ENCODE measurements at regions not wholly inside any gene's neighbourhood (a gene's known extent, or its start where the extent isn't known, plus 50 kb on each side); places are given as distances from the start of the nearest gene placed in this dataset.

DNA sequence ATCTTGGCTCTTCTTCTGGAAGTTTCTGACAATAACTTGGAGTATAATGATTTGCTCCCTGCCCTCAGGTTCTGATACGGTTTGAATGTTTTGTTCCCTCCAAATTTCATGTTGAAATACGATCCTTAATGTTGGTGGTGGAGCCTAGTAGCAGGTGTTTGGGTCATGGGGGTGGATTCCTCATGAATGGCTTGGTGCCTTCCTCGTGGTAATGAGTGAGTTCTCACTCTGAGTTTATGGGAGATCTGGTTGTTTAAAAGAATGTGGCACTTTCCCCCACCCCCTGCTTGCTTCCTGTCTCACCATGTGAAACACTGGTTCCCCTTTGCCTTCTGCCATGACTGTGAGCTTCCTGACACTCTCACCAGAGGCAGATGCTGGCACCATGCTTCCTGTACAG is 103.0 kb upstream of the OSMR start:
- Histone ChIP-seq H3K27ac (ENCODE audit: low read depth, low read length) (no peak overlapping the region), H3K79me2 (ENCODE audit: insufficient read depth, low read length) (no peaks in the 10 kb centered on the region), H2AFZ (ENCODE audit: low read depth, low read length) (no peak overlapping the region), H3K4me1 (ENCODE audit: insufficient read depth, low read length) (no peaks in the 10 kb centered on the region), H3K27me3 (ENCODE audit: insufficient read depth, low read length) (no peaks in the 10 kb centered on the region), H3K4me2 (ENCODE audit: low read length) (no peak overlapping the region), H3K4me3 (ENCODE audit: insufficient read depth, low read depth, low read length) (no peak overlapping the region), H3K9me3 (ENCODE audit: insufficient read depth, low read depth, low read length) (peaks cover 3% of the 10 kb centered on the region), H3K36me3 (ENCODE audit: insufficient read depth, low read length) (no peaks in the 10 kb centered on the region), H4K20me1 (ENCODE audit: insufficient read depth, low read length) (no peaks in the 10 kb centered on the region), H3K9ac (ENCODE audit: low read length) (no peak overlapping the region)
- FAIRE-seq, result no peak
- DNase-seq (ENCODE audit: low read depth), result no peak
- TF ChIP-seq EZH2 (IDR thresholded peaks at IDR 0.05; ENCODE audit: insufficient read depth, low read length), result no peak
- TF ChIP-seq, protein P1, sequence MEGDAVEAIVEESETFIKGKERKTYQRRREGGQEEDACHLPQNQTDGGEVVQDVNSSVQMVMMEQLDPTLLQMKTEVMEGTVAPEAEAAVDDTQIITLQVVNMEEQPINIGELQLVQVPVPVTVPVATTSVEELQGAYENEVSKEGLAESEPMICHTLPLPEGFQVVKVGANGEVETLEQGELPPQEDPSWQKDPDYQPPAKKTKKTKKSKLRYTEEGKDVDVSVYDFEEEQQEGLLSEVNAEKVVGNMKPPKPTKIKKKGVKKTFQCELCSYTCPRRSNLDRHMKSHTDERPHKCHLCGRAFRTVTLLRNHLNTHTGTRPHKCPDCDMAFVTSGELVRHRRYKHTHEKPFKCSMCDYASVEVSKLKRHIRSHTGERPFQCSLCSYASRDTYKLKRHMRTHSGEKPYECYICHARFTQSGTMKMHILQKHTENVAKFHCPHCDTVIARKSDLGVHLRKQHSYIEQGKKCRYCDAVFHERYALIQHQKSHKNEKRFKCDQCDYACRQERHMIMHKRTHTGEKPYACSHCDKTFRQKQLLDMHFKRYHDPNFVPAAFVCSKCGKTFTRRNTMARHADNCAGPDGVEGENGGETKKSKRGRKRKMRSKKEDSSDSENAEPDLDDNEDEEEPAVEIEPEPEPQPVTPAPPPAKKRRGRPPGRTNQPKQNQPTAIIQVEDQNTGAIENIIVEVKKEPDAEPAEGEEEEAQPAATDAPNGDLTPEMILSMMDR (IDR thresholded peaks at IDR 0.05; ENCODE audit: insufficient read depth, low read depth, low read length), result no peak
- peaks cover 10% of the 10 kb centered on the region for H3K36me3 Mint-ChIP-seq (ENCODE audit: low read depth, unreplicated experiment)
- peaks cover 15% of the 10 kb centered on the region for H3K9me3 Mint-ChIP-seq (ENCODE audit: unreplicated experiment)
- H3K27ac Mint-ChIP-seq (ENCODE audit: unreplicated experiment), result no peak overlapping the region
- no peak overlapping the region for H3K4me3 Mint-ChIP-seq (ENCODE audit: unreplicated experiment)
- H3K27me3 Mint-ChIP-seq (ENCODE audit: low read depth, unreplicated experiment), result peaks cover 2% of the 10 kb centered on the region
- H3K4me1 Mint-ChIP-seq (ENCODE audit: low read depth, unreplicated experiment), result no peaks in the 10 kb centered on the region

DNA sequence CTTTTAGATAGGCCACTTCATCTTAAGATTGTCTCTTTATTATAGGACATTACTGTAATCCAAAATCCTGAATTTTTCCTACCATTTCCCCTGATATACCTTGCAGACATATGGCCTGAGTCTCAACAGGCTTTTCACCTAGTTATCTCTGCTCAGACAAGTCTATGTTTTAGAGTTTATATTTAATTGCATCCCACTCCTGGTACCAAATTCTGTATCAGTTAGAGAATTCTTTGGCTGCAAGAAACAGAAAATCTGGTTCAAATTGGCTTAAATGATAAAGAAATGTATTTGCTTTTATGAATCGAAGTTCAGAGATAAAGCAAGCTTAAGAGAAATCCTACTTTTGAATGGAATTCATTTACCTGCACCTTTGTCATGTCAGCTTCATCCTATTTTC is 102.2 kb upstream of the OSMR start:
- no peak overlapping the region for H3K4me3 ChIP-seq (ENCODE audit: insufficient read depth, low read depth, low read length)
- peaks cover 2% of the 10 kb centered on the region for H3K27me3 Mint-ChIP-seq (ENCODE audit: low read depth, unreplicated experiment)
- peaks cover 15% of the 10 kb centered on the region for H3K9me3 Mint-ChIP-seq (ENCODE audit: unreplicated experiment)
- H4K20me1 ChIP-seq (ENCODE audit: insufficient read depth, low read length), result no peaks in the 10 kb centered on the region
- no peaks in the 10 kb centered on the region for H3K27me3 ChIP-seq (ENCODE audit: insufficient read depth, low read length)
- no peak overlapping the region for H2AFZ ChIP-seq (ENCODE audit: low read depth, low read length)
- no peak for DNase-seq (ENCODE audit: low read depth)
- H3K36me3 Mint-ChIP-seq (ENCODE audit: low read depth, unreplicated experiment), result peaks cover 10% of the 10 kb centered on the region
- no peak overlapping the region for H3K27ac ChIP-seq (ENCODE audit: low read depth, low read length)
- H3K4me2 ChIP-seq (ENCODE audit: low read length), result no peak overlapping the region
- H3K9ac ChIP-seq (ENCODE audit: low read length), result no peak overlapping the region
- TF ChIP-seq, protein P1 (IDR thresholded peaks at IDR 0.05; ENCODE audit: insufficient read depth, low read depth, low read length), result no peak
- no peak for TF ChIP-seq EZH2 (IDR thresholded peaks at IDR 0.05; ENCODE audit: insufficient read depth, low read length)
- peaks cover 3% of the 10 kb centered on the region for H3K9me3 ChIP-seq (ENCODE audit: insufficient read depth, low read depth, low read length)
- no peak overlapping the region for H3K4me3 Mint-ChIP-seq (ENCODE audit: unreplicated experiment)
- H3K36me3 ChIP-seq (ENCODE audit: insufficient read depth, low read length), result no peaks in the 10 kb centered on the region
- no peaks in the 10 kb centered on the region for H3K4me1 ChIP-seq (ENCODE audit: insufficient read depth, low read length)
- no peaks in the 10 kb centered on the region for H3K4me1 Mint-ChIP-seq (ENCODE audit: low read depth, unreplicated experiment)
- H3K79me2 ChIP-seq (ENCODE audit: insufficient read depth, low read length), result no peaks in the 10 kb centered on the region
- FAIRE-seq, result no peak
- no peak overlapping the region for H3K27ac Mint-ChIP-seq (ENCODE audit: unreplicated experiment)

DNA sequence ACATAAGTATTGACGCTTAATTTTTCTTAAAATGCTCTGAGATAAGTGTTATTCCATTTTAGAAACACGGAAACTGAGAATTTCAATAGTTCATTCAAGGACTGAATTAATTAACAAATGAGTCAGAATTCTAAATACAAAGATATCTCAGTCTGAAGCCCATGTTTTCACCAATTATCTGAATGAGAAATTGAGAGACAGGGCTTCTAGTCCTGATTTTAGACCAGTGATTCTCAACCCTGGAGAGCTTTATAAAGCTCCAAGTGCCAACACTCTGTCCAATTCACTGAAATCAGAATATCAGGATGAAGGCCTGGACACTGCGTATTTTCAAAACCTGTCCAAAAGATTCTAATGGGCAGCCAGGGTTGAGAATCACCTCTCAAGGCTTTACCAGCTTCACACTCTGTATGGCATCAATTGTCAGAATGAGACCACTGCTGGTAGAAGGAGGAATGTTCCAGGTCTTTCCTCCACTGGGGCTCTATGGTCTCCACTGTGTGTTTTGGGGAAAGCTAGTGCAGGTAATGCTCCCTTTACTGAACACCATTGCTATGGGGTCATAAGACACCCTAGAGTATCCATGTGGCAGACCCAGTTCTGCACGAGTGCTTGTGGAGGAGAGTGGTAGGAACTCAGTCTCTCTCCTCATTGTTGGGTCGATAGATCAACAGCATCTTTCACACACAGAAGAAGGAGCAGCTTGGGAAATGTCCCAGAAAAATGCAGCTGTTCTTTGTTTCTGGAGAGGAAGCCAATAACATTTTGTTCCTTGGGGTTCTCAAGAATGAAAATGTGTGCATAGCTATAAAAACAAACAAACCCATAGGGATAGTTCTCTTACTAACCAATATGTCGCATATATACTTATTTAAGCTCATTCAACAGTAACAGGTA is 99.7 kb upstream of the OSMR start:
- Histone ChIP-seq H3K9ac (ENCODE audit: low read length) (no peak overlapping the region), H3K27me3 (ENCODE audit: insufficient read depth, low read length) (no peaks in the 10 kb centered on the region), H3K4me1 (ENCODE audit: insufficient read depth, low read length) (no peaks in the 10 kb centered on the region), H3K27ac (ENCODE audit: low read depth, low read length) (no peak overlapping the region), H3K36me3 (ENCODE audit: insufficient read depth, low read length) (no peaks in the 10 kb centered on the region), H3K9me3 (ENCODE audit: insufficient read depth, low read depth, low read length) (peaks cover 3% of the 10 kb centered on the region), H3K4me3 (ENCODE audit: insufficient read depth, low read depth, low read length) (no peak overlapping the region), H4K20me1 (ENCODE audit: insufficient read depth, low read length) (no peaks in the 10 kb centered on the region), H3K79me2 (ENCODE audit: insufficient read depth, low read length) (no peaks in the 10 kb centered on the region), H2AFZ (ENCODE audit: low read depth, low read length) (no peak overlapping the region), H3K4me2 (ENCODE audit: low read length) (no peak overlapping the region)
- H3K9me3 Mint-ChIP-seq (ENCODE audit: unreplicated experiment), result peaks cover 15% of the 10 kb centered on the region
- no peak overlapping the region for H3K27ac Mint-ChIP-seq (ENCODE audit: unreplicated experiment)
- FAIRE-seq (no peak), DNase-seq (ENCODE audit: low read depth) (no peak)
- H3K27me3 Mint-ChIP-seq (ENCODE audit: low read depth, unreplicated experiment), result peaks cover 12% of the 10 kb centered on the region
- H3K36me3 Mint-ChIP-seq (ENCODE audit: low read depth, unreplicated experiment), result peaks cover 10% of the 10 kb centered on the region
- no peak for TF ChIP-seq EZH2 (IDR thresholded peaks at IDR 0.05; ENCODE audit: insufficient read depth, low read length)
- TF ChIP-seq, protein P1 (IDR thresholded peaks at IDR 0.05; ENCODE audit: insufficient read depth, low read depth, low read length), result no peak
- H3K4me3 Mint-ChIP-seq (ENCODE audit: unreplicated experiment), result no peak overlapping the region
- H3K4me1 Mint-ChIP-seq (ENCODE audit: low read depth, unreplicated experiment), result no peaks in the 10 kb centered on the region

Measured in astrocyte (in vitro differentiated cells and primary cell).